HG03469 (cell line): ENCODE measurements at regions not wholly inside any gene's neighbourhood (a gene's known extent, or its start where the extent isn't known, plus 50 kb on each side); places are given as distances from the start of the nearest gene placed in this dataset.
"Not testable (repeated sequence)": the region's sequence is repeated elsewhere in the genome, so short reads cannot be mapped to it uniquely, and the experiment has no call there.

ENCODE experiments used
- ATAC-seq: cut with Tn5 transposase; IDR thresholded peaks from one replicate; pipeline ENCODE4 v1.9.1; 2021; ENCODE audit warnings: mild to moderate bottlenecking, moderate library complexity, moderate number of reproducible peaks; ENCODE audit not compliant: unreplicated experiment

GRCh38 chr4:81690871-81691270 lies 219.2 kb upstream of the RASGEF1B start:
- ATAC-seq, result no peak

GRCh38 chr4:81688085-81688484 lies 216.4 kb upstream of the RASGEF1B start:
- no peak for ATAC-seq

GRCh38 chr4:81687471-81687870 lies 215.8 kb upstream of the RASGEF1B start:
- ATAC-seq, result no peak

GRCh38 chr4:81685104-81685503 lies 213.4 kb upstream of the RASGEF1B start:
- ATAC-seq, result no peak

- ATAC-seq, result no peak
These were observed 212.6 kb upstream of the RASGEF1B start for GRCh38 chr4:81684352-81684751.

GRCh38 chr4:81682492-81682891 lies 210.8 kb upstream of the RASGEF1B start:
- no peak for ATAC-seq

- ATAC-seq, result no peak
These were observed 207.6 kb upstream of the RASGEF1B start for GRCh38 chr4:81679315-81679714.

GRCh38 chr4:81678801-81679200 lies 207.1 kb upstream of the RASGEF1B start:
- ATAC-seq, result no peak

GRCh38 chr4:81676537-81676936 lies 204.8 kb upstream of the RASGEF1B start:
- ATAC-seq, result no peak

- ATAC-seq, result no peak
These were observed 204.2 kb upstream of the RASGEF1B start for GRCh38 chr4:81675791-81676393.

- ATAC-seq, result no peak
These were observed 202.3 kb upstream of the RASGEF1B start for GRCh38 chr4:81673961-81674360.

- not testable (repeated sequence) for ATAC-seq
These were observed 196.6 kb upstream of the RASGEF1B start for GRCh38 chr4:81668328-81668727.

GRCh38 chr4:81667539-81667938 lies 195.8 kb upstream of the RASGEF1B start:
- ATAC-seq, result no peak

- peak; percentile 58 for ATAC-seq
These were observed 194.8 kb upstream of the RASGEF1B start for GRCh38 chr4:81666491-81666890.

GRCh38 chr4:81665649-81666048 lies 193.9 kb upstream of the RASGEF1B start:
- no peak for ATAC-seq

- ATAC-seq, result no peak
These were observed 193.3 kb upstream of the RASGEF1B start for GRCh38 chr4:81665045-81665444.

- no peak for ATAC-seq
These were observed 192.4 kb upstream of the RASGEF1B start for GRCh38 chr4:81664079-81664478.

GRCh38 chr4:81663368-81663767 lies 191.7 kb upstream of the RASGEF1B start:
- ATAC-seq, result no peak

GRCh38 chr4:81659051-81659450 lies 187.3 kb upstream of the RASGEF1B start:
- ATAC-seq, result no peak

- no peak for ATAC-seq
These were observed 180.4 kb upstream of the RASGEF1B start for GRCh38 chr4:81652069-81652478.

- ATAC-seq, result no peak
These were observed 179.7 kb upstream of the RASGEF1B start for GRCh38 chr4:81651243-81651899.

GRCh38 chr4:81650606-81651242 lies 179.0 kb upstream of the RASGEF1B start:
- no peak for ATAC-seq
